Left lung (tissue), 4 donors: ENCODE measurements at regions not wholly inside any gene's neighbourhood (a gene's known extent, or its start where the extent isn't known, plus 50 kb on each side); places are given as distances from the start of the nearest gene placed in this dataset.

Experiments used
- ATAC-seq: fragments of 200-7000 bp; cut with Tn5 transposase; one replicate; pipeline ENCODE4 v1.9.1; 2020; ENCODE audit warnings: moderate library complexity
- DNase-seq, 4 donors: peaks; one replicate each; pipeline ENCODE4 v3.0.0-alpha.2; 2013 to 2020
- H3K27ac ChIP-seq, 2 donors: fragments of 200-600 bp; sonication (generic) in 1 of 2; one replicate each; pipeline versions ENCODE4 v1.5.0 to v1.8.0; 2020 to 2021
- H3K27me3 ChIP-seq, 2 donors: fragments of 200-600 bp; sonication (generic) in 1 of 2; one replicate each; pipeline versions ENCODE4 v1.5.0 to v1.8.0; 2020 to 2021
- H3K36me3 ChIP-seq, 2 donors: fragments of 200-600 bp; sonication (generic) in 1 of 2; one replicate each; pipeline versions ENCODE4 v1.5.0 to v1.8.0; 2020 to 2021
- H3K4me1 ChIP-seq, 2 donors: fragments of 200-600 bp; one replicate each; pipeline ENCODE4 v1.8.0; 2021
- H3K4me3 ChIP-seq, 2 donors: fragments of 200-600 bp; sonication (generic) in 1 of 2; one replicate each; pipeline versions ENCODE4 v1.5.0 to v1.8.0; 2020 to 2021; ENCODE audit warnings: mild to moderate bottlenecking in 1 of 2
- H3K9me3 ChIP-seq, 2 donors: fragments of 200-600 bp; sonication (generic) in 1 of 2; one replicate each; pipeline versions ENCODE4 v1.5.0 to v1.8.0; 2020 to 2021
- CTCF ChIP-seq, 2 donors: fragments of 200-600 bp; sonication (generic) in 1 of 2; IDR thresholded peaks; one replicate each; pipeline versions ENCODE4 v1.5.0 to v1.8.0; 2021; ENCODE audit warnings: antibody characterized with exemption in 2 of 2
- intact Hi-C, 2 donors: fragments of 100-400 bp; cut with DNase I; formaldehyde crosslinking; loops; one replicate each; pipeline versions ENCODE4 v1.11.2 to v1.14.2; 2022
- donor health status: DM: no; HTN: yes; CAD: no.
- donor health status: DM: no; HTN: no; CAD: no.

GRCh38 chr3:181616088-181617070 is 95.3 kb upstream of the SOX2 start:
- Histone ChIP-seq H3K9me3 (no peaks in the 10 kb centered on the region), H3K36me3 (no peaks in the 10 kb centered on the region), H3K27ac (no peak overlapping the region), H3K4me1 (no peaks in the 10 kb centered on the region), H3K27me3 (no peaks in the 10 kb centered on the region), H3K4me3 (no peak overlapping the region)
- intact Hi-C loops: no loop called here
- ATAC-seq: no peak
- DNase-seq: no peak
- TF ChIP-seq CTCF (IDR thresholded peaks at IDR 0.05): no peak

- H3K4me1 ChIP-seq: no peaks in the 10 kb centered on the region
- intact Hi-C loops: no loop called here
- no peak overlapping the region for H3K4me3 ChIP-seq
- no peak for ATAC-seq
- no peaks in the 10 kb centered on the region for H3K9me3 ChIP-seq
- H3K27ac ChIP-seq: no peak overlapping the region
- TF ChIP-seq CTCF (IDR thresholded peaks at IDR 0.05): no peak
- no peaks in the 10 kb centered on the region for H3K27me3 ChIP-seq
- DNase-seq: no peak
- no peaks in the 10 kb centered on the region for H3K36me3 ChIP-seq
Measured at GRCh38 chr3:181615666-181616065, 96.1 kb upstream of the SOX2 start.

DNA sequence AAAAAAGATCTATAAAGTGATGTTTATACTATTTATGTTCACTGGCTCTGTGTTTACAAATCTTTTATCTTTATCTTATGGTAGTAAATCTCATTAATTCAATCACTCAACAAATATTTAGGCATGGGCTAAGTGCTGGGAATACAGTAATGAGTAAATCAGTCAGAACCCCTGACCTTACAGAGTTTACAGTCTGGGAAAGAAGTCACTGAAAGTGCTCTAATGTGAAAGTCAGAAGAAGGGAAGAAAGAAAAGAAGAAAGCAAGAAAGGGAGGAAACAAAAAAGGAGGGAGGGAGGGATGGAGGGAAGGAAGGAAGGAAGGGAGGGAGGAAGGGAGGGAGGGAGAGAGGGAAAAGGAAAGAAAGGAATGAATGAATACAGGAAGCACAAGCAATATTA is 96.8 kb upstream of the SOX2 start:
- no peak overlapping the region for H3K27ac ChIP-seq
- no peak for TF ChIP-seq CTCF (IDR thresholded peaks at IDR 0.05)
- no peaks in the 10 kb centered on the region for H3K36me3 ChIP-seq
- no peaks in the 10 kb centered on the region for H3K4me1 ChIP-seq
- intact Hi-C loops: no loop called here
- H3K4me3 ChIP-seq: no peak overlapping the region
- no peaks in the 10 kb centered on the region for H3K9me3 ChIP-seq
- no peaks in the 10 kb centered on the region for H3K27me3 ChIP-seq
- ATAC-seq: no peak
- no peak for DNase-seq

- intact Hi-C loops: no loop called here
Measured at GRCh38 chr3:181613813-181614212, 97.9 kb upstream of the SOX2 start.

More at GRCh38 chr3:181613813-181614212, 97.9 kb upstream of the SOX2 start:
- H3K27me3 ChIP-seq: no peaks in the 10 kb centered on the region
- ATAC-seq (no peak), DNase-seq (no peak)
- no peak for TF ChIP-seq CTCF (IDR thresholded peaks at IDR 0.05)
- H3K4me3 ChIP-seq: no peak overlapping the region
- H3K4me1 ChIP-seq: no peaks in the 10 kb centered on the region
- H3K36me3 ChIP-seq: no peaks in the 10 kb centered on the region
- no peak overlapping the region for H3K27ac ChIP-seq
- no peaks in the 10 kb centered on the region for H3K9me3 ChIP-seq
